WTC11 (cell line): ENCODE measurements at regions not wholly inside any gene's neighbourhood (a gene's known extent, or its start where the extent isn't known, plus 50 kb on each side); places are given as distances from the start of the nearest gene placed in this dataset.

Experiments
- ATAC-seq: fragments of 200-7000 bp; cut with Tn5 transposase; 2 replicates; pipeline ENCODE4 v1.10.0; 2021; ENCODE audit warnings: mild to moderate bottlenecking, moderate library complexity
- CTCF ChIA-PET: fragments of 300-600 bp; sonication (Branson Sonifier 250); formaldehyde crosslinking; loops from one replicate; lab custom pipeline; 2021; ENCODE audit warnings: antibody characterized with exemption; lab: Charles Lee
- POLR2A ChIA-PET: fragments of 350-600 bp; sonication (Branson Sonifier 250); formaldehyde crosslinking; loops from one replicate; lab custom pipeline; 2021; ENCODE audit warnings: antibody characterized with exemption; lab: Charles Lee
- DNase-seq: peaks from one replicate; pipeline ENCODE4 v3.0.0; 2021; ENCODE audit warnings: low spot score
- H3K27ac Mint-ChIP-seq: 2 replicates; pipeline ENCODE4 v1.8.0; 2021; ENCODE audit warnings: mixed read lengths
- H3K27me3 Mint-ChIP-seq: 2 replicates; pipeline ENCODE4 v1.8.0; 2021; ENCODE audit warnings: low read depth, mild to moderate bottlenecking, moderate library complexity, mixed read lengths
- H3K36me3 Mint-ChIP-seq: 2 replicates; pipeline ENCODE4 v1.8.0; 2021; ENCODE audit warnings: mixed read lengths
- H3K4me1 Mint-ChIP-seq: 2 replicates; pipeline ENCODE4 v1.8.0; 2022; ENCODE audit warnings: mixed read lengths
- H3K4me3 Mint-ChIP-seq: 2 replicates; pipeline ENCODE4 v1.8.0; 2021; ENCODE audit warnings: mild to moderate bottlenecking, moderate library complexity, mixed read lengths
- H3K9me3 Mint-ChIP-seq: 2 replicates; pipeline ENCODE4 v1.8.0; 2021; ENCODE audit warnings: mixed read lengths
- EMX1 ChIP-seq: fragments of 250-450 bp; sonication (Bioruptor Pico); IDR thresholded peaks from 2 replicates; pipeline ENCODE4 v1.8.0; 2021; ENCODE audit warnings: mild to moderate bottlenecking
- ERG ChIP-seq: fragments of 250-450 bp; sonication (Bioruptor Pico); IDR thresholded peaks from 2 replicates; pipeline ENCODE4 v1.8.0; 2021; ENCODE audit warnings: mild to moderate bottlenecking
- ESRRA ChIP-seq: sonication (generic); formaldehyde crosslinking; IDR thresholded peaks from 2 replicates; pipeline ENCODE4 v1.8.1; 2022; ENCODE audit warnings: mild to moderate bottlenecking, missing genetic modification reagents, borderline replicate concordance
- ETV6 ChIP-seq: sonication (generic); formaldehyde crosslinking; IDR thresholded peaks from 2 replicates; pipeline ENCODE4 v1.8.1; 2022; ENCODE audit warnings: mild to moderate bottlenecking, missing genetic modification reagents
- FOXP4 ChIP-seq: sonication (generic); formaldehyde crosslinking; IDR thresholded peaks from 2 replicates; pipeline ENCODE4 v1.8.0; 2022; ENCODE audit warnings: mild to moderate bottlenecking, missing genetic modification reagents
- IRF2 ChIP-seq: sonication (generic); formaldehyde crosslinking; IDR thresholded peaks from 2 replicates; pipeline ENCODE4 v1.8.0; 2022; ENCODE audit warnings: low read depth, missing genetic modification reagents, borderline replicate concordance
- JAZF1 ChIP-seq: fragments of 250-450 bp; sonication (Bioruptor Pico); IDR thresholded peaks from 2 replicates; pipeline ENCODE4 v1.9.0; 2021; ENCODE audit warnings: moderate library complexity, mild to moderate bottlenecking, inconsistent platforms
- MAX ChIP-seq: sonication (generic); formaldehyde crosslinking; IDR thresholded peaks from 2 replicates; pipeline ENCODE4 v1.8.0; 2022; ENCODE audit warnings: mild to moderate bottlenecking, missing genetic modification reagents
- NFYB ChIP-seq: sonication (generic); formaldehyde crosslinking; conservative IDR thresholded peaks from 2 replicates; pipeline ENCODE4 v1.8.0; 2022; ENCODE audit warnings: low read depth, missing genetic modification reagents
- NR3C1 ChIP-seq: sonication (generic); formaldehyde crosslinking; conservative IDR thresholded peaks from 2 replicates; pipeline ENCODE4 v1.8.1; 2023; ENCODE audit warnings: low read depth, mild to moderate bottlenecking, missing genetic modification reagents
- OVOL2 ChIP-seq: fragments of 250-450 bp; sonication (Bioruptor Pico); IDR thresholded peaks from 2 replicates; pipeline ENCODE4 v1.9.0; 2021; ENCODE audit warnings: mild to moderate bottlenecking, borderline replicate concordance
- SMAD3 ChIP-seq: sonication (generic); formaldehyde crosslinking; IDR thresholded peaks from 2 replicates; pipeline ENCODE4 v1.8.0; 2022; ENCODE audit warnings: missing genetic modification reagents, mild to moderate bottlenecking, borderline replicate concordance
- TP53 ChIP-seq: sonication (generic); formaldehyde crosslinking; IDR thresholded peaks from 2 replicates; pipeline ENCODE4 v1.8.1; 2023; ENCODE audit warnings: mild to moderate bottlenecking, missing genetic modification reagents
- ZNF219 ChIP-seq: sonication (generic); formaldehyde crosslinking; IDR thresholded peaks from 2 replicates; pipeline ENCODE4 v1.8.0; 2023; ENCODE audit warnings: missing genetic modification reagents, mild to moderate bottlenecking, borderline replicate concordance
- ZNF317 ChIP-seq: sonication (generic); formaldehyde crosslinking; IDR thresholded peaks from 2 replicates; pipeline ENCODE4 v1.8.1; 2023; ENCODE audit warnings: low read depth, mild to moderate bottlenecking, moderate library complexity, missing genetic modification reagents, borderline replicate concordance
- ZNF416 ChIP-seq: fragments of 250-450 bp; sonication (Bioruptor Pico); IDR thresholded peaks from 2 replicates; pipeline ENCODE4 v1.9.0; 2021; ENCODE audit warnings: mild to moderate bottlenecking, inconsistent platforms
- ZSCAN18 ChIP-seq: fragments of 250-450 bp; sonication (Bioruptor Pico); IDR thresholded peaks from 2 replicates; pipeline ENCODE4 v2.1.2; 2022; ENCODE audit warnings: mild to moderate bottlenecking, moderate library complexity
- TF ChIP-seq, protein P1 (sequence below): sonication (generic); formaldehyde crosslinking; IDR thresholded peaks from 2 replicates; pipeline ENCODE4 v1.8.1; 2022; ENCODE audit warnings: mild to moderate bottlenecking, missing genetic modification reagents, moderate library complexity, borderline replicate concordance
- TF ChIP-seq, protein P2 (sequence below): sonication (generic); formaldehyde crosslinking; IDR thresholded peaks from 2 replicates; pipeline ENCODE4 v1.8.0; 2022; ENCODE audit warnings: mild to moderate bottlenecking, missing genetic modification reagents
- TF ChIP-seq, protein P3 (sequence below): sonication (generic); formaldehyde crosslinking; IDR thresholded peaks from 2 replicates; pipeline ENCODE4 v1.8.0; 2023; ENCODE audit warnings: missing genetic modification reagents

- ChIA-PET POLR2A (no interaction called here), CTCF (no interaction called here)
- ATAC-seq (no peak), DNase-seq (no peak)
- TF ChIP-seq IRF2 (CRISPR knock-in tag) (no peak), NFYB (CRISPR knock-in tag) (no peak), FOXP4 (CRISPR knock-in tag) (no peak), ZNF317 (no peak), EMX1 (CRISPR knock-in tag) (no peak), MAX (CRISPR knock-in tag) (no peak), ERG (no peak), TP53 (no peak), ZSCAN18 (CRISPR knock-in tag) (no peak), OVOL2 (CRISPR knock-in tag) (no peak)
- Mint-ChIP-seq H3K4me3 (no peak overlapping the region), H3K27me3 (no peaks in the 10 kb centered on the region), H3K4me1 (peaks cover 7% of the 10 kb centered on the region; the same call in 1 of the 2 replicates), H3K9me3 (no peaks in the 10 kb centered on the region), H3K27ac (no peak overlapping the region), H3K36me3 (no peaks in the 10 kb centered on the region)
These were observed 673.8 kb downstream of the STIM2 start for GRCh38 chr4:27534488-27534887.

- no peak for TF ChIP-seq ZNF416 (CRISPR knock-in tag)
- TF ChIP-seq EMX1 (CRISPR knock-in tag): no peak
- no peak for TF ChIP-seq ZNF219 (CRISPR knock-in tag)
- no peak for TF ChIP-seq NR3C1 (CRISPR knock-in tag)
- TF ChIP-seq, protein P1, sequence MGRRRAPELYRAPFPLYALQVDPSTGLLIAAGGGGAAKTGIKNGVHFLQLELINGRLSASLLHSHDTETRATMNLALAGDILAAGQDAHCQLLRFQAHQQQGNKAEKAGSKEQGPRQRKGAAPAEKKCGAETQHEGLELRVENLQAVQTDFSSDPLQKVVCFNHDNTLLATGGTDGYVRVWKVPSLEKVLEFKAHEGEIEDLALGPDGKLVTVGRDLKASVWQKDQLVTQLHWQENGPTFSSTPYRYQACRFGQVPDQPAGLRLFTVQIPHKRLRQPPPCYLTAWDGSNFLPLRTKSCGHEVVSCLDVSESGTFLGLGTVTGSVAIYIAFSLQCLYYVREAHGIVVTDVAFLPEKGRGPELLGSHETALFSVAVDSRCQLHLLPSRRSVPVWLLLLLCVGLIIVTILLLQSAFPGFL (CRISPR knock-in tag): no peak
- TF ChIP-seq JAZF1: no peak
- no peaks in the 10 kb centered on the region for H3K9me3 Mint-ChIP-seq
- no peaks in the 10 kb centered on the region for H3K27me3 Mint-ChIP-seq
- H3K4me1 Mint-ChIP-seq: peaks cover 5% of the 10 kb centered on the region; the same call in 1 of the 2 replicates
- CTCF ChIA-PET: interaction anchor here (0.6 kb wide), 1 partner anchor 1110 kb away, joined by 3 read pairs; no protein-coding TSS in a partner anchor
- no peak for DNase-seq
- H3K4me3 Mint-ChIP-seq: no peak overlapping the region
- H3K27ac Mint-ChIP-seq: no peak overlapping the region
- ATAC-seq: no peak
- no peaks in the 10 kb centered on the region for H3K36me3 Mint-ChIP-seq
- POLR2A ChIA-PET: interaction anchor here (0.7 kb wide), 1 partner anchor 10 kb away, joined by 3 read pairs; no protein-coding TSS in a partner anchor
These were observed 707.8 kb downstream of the STIM2 start for GRCh38 chr4:27568236-27568951.

GRCh38 chr4:27568952-27569319, 708.3 kb downstream of the STIM2 start:
- POLR2A ChIA-PET: interaction anchor here (0.7 kb wide), 1 partner anchor 10 kb away, joined by 3 read pairs; no protein-coding TSS in a partner anchor
- Mint-ChIP-seq H3K9me3 (no peaks in the 10 kb centered on the region), H3K4me3 (no peak overlapping the region), H3K27ac (no peak overlapping the region), H3K36me3 (no peaks in the 10 kb centered on the region), H3K27me3 (no peaks in the 10 kb centered on the region), H3K4me1 (peaks cover 5% of the 10 kb centered on the region; the same call in 1 of the 2 replicates)
- no peak for TF ChIP-seq ZNF219 (CRISPR knock-in tag)
- no peak for TF ChIP-seq SMAD3
- no peak for TF ChIP-seq ETV6 (CRISPR knock-in tag)
- TF ChIP-seq, protein P2, sequence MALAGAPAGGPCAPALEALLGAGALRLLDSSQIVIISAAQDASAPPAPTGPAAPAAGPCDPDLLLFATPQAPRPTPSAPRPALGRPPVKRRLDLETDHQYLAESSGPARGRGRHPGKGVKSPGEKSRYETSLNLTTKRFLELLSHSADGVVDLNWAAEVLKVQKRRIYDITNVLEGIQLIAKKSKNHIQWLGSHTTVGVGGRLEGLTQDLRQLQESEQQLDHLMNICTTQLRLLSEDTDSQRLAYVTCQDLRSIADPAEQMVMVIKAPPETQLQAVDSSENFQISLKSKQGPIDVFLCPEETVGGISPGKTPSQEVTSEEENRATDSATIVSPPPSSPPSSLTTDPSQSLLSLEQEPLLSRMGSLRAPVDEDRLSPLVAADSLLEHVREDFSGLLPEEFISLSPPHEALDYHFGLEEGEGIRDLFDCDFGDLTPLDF (CRISPR knock-in tag): no peak
- TF ChIP-seq ESRRA (CRISPR knock-in tag): no peak
- TF ChIP-seq, protein P3, sequence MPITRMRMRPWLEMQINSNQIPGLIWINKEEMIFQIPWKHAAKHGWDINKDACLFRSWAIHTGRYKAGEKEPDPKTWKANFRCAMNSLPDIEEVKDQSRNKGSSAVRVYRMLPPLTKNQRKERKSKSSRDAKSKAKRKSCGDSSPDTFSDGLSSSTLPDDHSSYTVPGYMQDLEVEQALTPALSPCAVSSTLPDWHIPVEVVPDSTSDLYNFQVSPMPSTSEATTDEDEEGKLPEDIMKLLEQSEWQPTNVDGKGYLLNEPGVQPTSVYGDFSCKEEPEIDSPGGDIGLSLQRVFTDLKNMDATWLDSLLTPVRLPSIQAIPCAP (CRISPR knock-in tag): no peak
- no peak for ATAC-seq
- CTCF ChIA-PET: interaction anchor here (0.6 kb wide), 1 partner anchor 1111 kb away, joined by 3 read pairs; no protein-coding TSS in a partner anchor
- DNase-seq: no peak
